ENCODE measurements at regions not wholly inside any gene's neighbourhood (a gene's known extent, or its start where the extent isn't known, plus 50 kb on each side); places are given as distances from the start of the nearest gene placed in this dataset.

DNA sequence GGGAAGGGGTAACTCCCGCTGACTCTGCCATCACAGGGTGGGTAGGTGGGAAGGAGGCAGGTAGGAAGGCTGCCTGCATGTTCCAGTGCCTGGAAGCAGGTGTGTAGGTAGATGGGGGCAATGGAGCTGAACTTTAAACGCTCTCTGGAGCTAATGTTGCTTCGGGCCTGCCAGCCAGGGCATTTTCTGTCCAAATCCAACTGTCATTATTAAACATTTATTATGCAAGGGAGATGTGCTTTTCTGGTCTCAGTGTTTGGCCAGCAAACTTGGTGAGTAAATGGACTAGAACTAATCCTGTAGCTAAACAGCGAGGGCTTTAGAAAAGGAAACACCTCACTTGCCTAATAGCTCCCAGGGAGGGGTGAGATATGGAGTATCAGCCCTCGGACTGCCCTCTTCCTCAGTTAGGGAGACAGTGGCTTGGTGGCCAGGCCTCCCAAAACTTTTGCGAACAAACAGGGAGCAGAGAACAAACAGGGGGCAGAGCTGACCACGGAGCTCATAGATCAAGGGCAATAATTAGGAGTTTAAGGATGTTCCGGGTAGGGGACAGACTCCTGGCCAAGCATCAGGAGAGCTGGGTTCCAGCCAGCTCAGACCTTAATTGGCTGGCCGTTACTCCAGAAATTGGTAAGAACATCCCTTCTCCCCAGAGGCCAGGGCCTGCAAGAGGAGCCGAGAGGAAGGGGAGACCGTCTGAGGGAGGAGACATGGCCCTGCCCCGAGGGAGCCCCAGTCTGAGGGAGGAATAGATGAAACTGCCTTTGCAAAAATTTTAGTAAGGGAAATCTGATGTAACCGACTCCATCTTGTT lies 131.1 kb downstream of the VEGFA start:
- no peak for DNase-seq (ENCODE audit: low spot score)
- H3K27ac Mint-ChIP-seq, result no peak overlapping the region
- no peak overlapping the region for H3K4me3 Mint-ChIP-seq

GRCh38 chr6:43900560-43900915 lies 130.5 kb downstream of the VEGFA start:
- Mint-ChIP-seq H3K4me3 (no peak overlapping the region), H3K9me3 (no peaks in the 10 kb centered on the region), H3K4me1 (ENCODE audit: low read depth) (no peaks in the 10 kb centered on the region), H3K36me3 (ENCODE audit: low read depth) (no peaks in the 10 kb centered on the region), H3K27me3 (ENCODE audit: insufficient read depth) (peaks cover 18% of the 10 kb centered on the region), H3K27ac (no peak overlapping the region)
- intact Hi-C loops (cut with micrococcal nuclease), result no loop called here
- DNase-seq (ENCODE audit: low spot score), result no peak

More for the DNA sequence above, 131.1 kb downstream of the VEGFA start:
- intact Hi-C loops (cut with micrococcal nuclease), result no loop called here
- Mint-ChIP-seq H3K4me1 (ENCODE audit: low read depth) (no peaks in the 10 kb centered on the region), H3K9me3 (no peaks in the 10 kb centered on the region), H3K36me3 (ENCODE audit: low read depth) (no peaks in the 10 kb centered on the region), H3K27me3 (ENCODE audit: insufficient read depth) (peaks cover 18% of the 10 kb centered on the region)

DNA sequence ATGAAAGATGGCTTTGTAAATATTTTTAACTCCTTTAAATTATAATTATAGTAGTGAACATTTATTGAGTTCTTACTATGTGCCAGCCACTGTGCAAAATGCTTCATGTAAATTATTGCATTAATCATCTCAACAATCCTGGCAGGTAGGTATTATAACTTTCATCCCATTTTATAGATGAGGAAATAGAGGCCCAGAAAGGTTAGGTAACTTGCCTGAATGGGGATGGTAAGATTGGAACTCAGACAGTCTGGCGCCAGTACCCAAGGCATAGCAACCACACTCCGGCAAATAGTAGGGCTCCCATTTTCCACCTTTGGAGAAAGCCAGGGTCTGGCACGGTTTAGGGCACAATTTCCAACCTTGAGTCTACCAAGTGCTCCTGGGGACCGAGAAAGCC lies 129.8 kb downstream of the VEGFA start:
- Mint-ChIP-seq H3K9me3 (no peaks in the 10 kb centered on the region), H3K4me3 (no peak overlapping the region), H3K27me3 (ENCODE audit: insufficient read depth) (peaks cover 16% of the 10 kb centered on the region), H3K27ac (no peak overlapping the region), H3K36me3 (ENCODE audit: low read depth) (no peaks in the 10 kb centered on the region), H3K4me1 (ENCODE audit: low read depth) (no peaks in the 10 kb centered on the region)
- no peak for DNase-seq (ENCODE audit: low spot score)
- intact Hi-C loops (cut with micrococcal nuclease), result no loop called here

GRCh38 chr6:43898358-43899131 lies 128.5 kb downstream of the VEGFA start:
- H3K9me3 Mint-ChIP-seq, result no peaks in the 10 kb centered on the region
- intact Hi-C loops (cut with micrococcal nuclease), result no loop called here
- no peaks in the 10 kb centered on the region for H3K36me3 Mint-ChIP-seq (ENCODE audit: low read depth)

DNA sequence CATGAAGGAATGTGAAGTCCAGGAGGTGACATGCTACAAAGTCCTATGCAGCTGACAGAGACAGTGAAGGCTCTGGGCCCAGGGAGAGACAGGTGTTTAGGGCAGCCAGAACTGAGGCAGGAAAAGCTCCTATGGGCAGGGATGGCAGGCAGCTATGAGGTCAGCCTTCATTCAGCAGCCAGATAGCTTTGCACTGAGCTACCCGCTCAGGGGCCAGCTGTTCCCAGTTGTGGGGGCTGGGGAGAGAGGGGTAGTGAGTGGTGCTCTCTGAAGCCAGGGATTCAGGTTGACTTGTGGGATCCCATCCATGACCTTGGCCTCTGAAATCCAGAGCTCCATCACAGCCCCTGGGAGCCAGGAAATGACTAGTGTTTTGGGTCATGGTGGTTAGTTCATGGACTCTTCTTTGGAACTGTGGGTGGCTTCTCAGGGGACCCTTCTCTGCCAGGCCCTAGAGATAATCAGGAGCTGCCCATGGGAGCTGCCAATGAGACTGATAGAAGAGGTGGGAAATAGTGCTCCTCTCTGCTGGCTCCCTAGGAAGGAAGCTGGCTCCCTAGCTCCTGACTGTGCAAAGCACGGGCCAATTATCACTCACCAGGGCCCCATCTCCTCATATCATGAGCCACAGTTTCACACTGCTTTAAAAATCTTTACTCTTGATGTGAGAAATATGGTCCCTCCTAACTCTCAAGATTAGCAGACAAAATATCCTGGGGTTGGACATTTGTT lies 127.7 kb downstream of the VEGFA start:
- Mint-ChIP-seq H3K27ac (no peak overlapping the region), H3K4me1 (ENCODE audit: low read depth) (no peaks in the 10 kb centered on the region)

More at GRCh38 chr6:43898358-43899131, 128.5 kb downstream of the VEGFA start:
- no peak for DNase-seq (ENCODE audit: low spot score)
- H3K27me3 Mint-ChIP-seq (ENCODE audit: insufficient read depth), result peaks cover 10% of the 10 kb centered on the region
- no peaks in the 10 kb centered on the region for H3K4me1 Mint-ChIP-seq (ENCODE audit: low read depth)
- H3K4me3 Mint-ChIP-seq, result no peak overlapping the region
- no peak overlapping the region for H3K27ac Mint-ChIP-seq

DNA sequence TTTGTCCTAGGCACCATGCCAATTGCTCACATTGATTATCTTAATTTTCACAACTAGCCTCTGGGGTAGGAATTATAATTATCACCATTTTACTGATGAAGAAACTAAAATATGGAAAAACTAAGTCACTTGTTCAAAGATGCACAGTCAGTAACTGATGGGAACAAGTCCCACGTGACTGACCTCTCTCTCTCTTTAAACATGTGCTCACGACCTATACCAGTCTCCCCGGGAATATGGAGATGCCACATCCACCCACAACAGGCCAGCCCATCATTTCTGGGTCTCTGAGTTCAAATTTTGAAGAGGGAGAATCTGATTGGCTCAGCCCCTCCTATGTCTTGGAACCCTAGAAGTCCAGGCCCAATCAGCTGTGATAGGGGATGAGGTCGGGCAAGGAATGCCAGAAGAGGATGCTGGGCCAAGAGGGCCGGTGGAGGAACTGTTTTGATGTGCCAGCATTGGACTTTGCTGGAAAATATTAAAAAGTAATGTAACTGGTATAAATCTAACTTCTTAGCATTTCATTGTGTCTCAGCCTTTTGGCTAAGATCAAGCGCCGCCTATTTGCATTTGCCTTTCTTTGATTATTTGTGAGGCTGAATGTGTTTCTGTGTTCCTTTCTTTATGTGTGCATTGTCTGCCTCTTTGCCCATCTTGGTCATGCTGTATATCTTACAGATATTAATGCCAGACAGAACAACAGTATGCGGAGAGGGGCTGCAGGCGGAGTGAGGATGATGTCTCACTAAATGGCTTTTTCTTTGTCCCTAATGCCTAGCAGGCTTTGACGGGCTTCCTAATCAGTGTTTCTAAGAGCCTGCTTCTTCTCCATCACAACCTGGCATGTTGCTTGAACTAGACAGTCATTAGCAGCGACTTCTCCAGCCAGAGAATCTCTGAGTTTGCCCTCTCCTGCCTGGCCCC lies 126.6 kb downstream of the VEGFA start:
- Mint-ChIP-seq H3K27ac (no peak overlapping the region), H3K27me3 (ENCODE audit: insufficient read depth) (peaks cover 18% of the 10 kb centered on the region), H3K9me3 (no peaks in the 10 kb centered on the region), H3K36me3 (ENCODE audit: low read depth) (no peaks in the 10 kb centered on the region), H3K4me1 (ENCODE audit: low read depth) (no peaks in the 10 kb centered on the region), H3K4me3 (no peak overlapping the region)
- no peak for DNase-seq (ENCODE audit: low spot score)
- intact Hi-C loops (cut with micrococcal nuclease), result no loop called here

More for the DNA sequence above, 127.7 kb downstream of the VEGFA start:
- H3K4me3 Mint-ChIP-seq, result no peak overlapping the region
- peaks cover 14% of the 10 kb centered on the region for H3K27me3 Mint-ChIP-seq (ENCODE audit: insufficient read depth)
- no peaks in the 10 kb centered on the region for H3K9me3 Mint-ChIP-seq
- DNase-seq (ENCODE audit: low spot score), result no peak
- intact Hi-C loops (cut with micrococcal nuclease), result no loop called here
- H3K36me3 Mint-ChIP-seq (ENCODE audit: low read depth), result no peaks in the 10 kb centered on the region

DNA sequence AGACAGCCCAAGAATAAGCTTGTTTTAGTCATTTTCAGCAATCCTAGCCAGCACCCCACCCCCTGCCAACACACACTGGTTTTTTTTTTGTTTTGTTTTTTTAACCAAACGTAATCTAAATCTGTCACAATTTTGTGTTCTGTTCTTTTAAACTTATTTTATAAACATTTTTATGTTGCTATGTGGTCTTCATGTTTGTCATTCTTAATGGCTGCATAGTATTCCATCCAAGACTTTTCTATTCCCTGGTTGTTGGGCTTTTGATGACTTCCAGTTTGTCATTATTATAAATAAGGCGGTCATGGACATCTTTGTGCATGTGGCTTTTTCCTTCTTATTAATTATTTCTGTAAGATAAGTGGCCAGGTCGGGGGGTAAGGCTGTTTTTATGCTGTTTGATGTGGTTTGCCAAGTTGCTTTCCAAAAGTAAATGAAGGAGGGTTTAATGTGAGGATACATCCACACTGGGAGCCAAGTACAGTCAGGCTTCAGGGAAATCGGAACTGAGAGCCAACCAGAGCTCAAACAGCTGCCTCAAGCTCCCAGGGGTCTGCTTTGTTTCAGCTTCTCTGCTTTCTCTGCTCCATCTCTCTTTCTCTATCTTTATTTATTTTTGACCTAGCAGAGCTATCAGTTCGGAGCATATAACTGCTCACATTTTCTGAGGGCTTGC lies 125.8 kb downstream of the VEGFA start:
- Mint-ChIP-seq H3K4me1 (ENCODE audit: low read depth) (no peaks in the 10 kb centered on the region), H3K36me3 (ENCODE audit: low read depth) (no peaks in the 10 kb centered on the region), H3K4me3 (no peak overlapping the region), H3K27ac (no peak overlapping the region), H3K27me3 (ENCODE audit: insufficient read depth) (peaks cover 23% of the 10 kb centered on the region), H3K9me3 (no peaks in the 10 kb centered on the region)
- DNase-seq (ENCODE audit: low spot score), result no peak
- intact Hi-C loops (cut with micrococcal nuclease), result no loop called here

DNA sequence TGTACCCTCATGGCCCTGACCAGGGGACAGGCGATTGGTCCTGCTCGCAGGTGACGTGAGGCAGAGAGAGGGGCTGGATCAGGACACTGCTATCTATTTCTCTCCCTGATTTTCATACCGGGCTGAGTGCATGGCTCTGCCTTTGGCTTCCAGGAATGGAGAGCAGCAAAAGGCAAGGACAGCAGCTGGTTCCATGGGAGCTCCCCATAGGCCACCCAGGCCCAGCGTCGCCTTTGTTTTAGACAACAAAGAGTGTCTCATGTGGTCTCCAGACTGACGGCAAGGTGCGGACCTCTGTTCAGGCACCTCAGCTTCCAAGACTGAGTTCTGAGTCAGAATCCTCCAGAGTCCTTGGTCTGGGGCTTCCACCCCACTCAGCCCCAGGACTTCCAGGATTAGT lies 123.1 kb downstream of the VEGFA start:
- Mint-ChIP-seq H3K4me3 (no peak overlapping the region), H3K27me3 (ENCODE audit: insufficient read depth) (peaks cover 29% of the 10 kb centered on the region), H3K36me3 (ENCODE audit: low read depth) (no peaks in the 10 kb centered on the region), H3K9me3 (no peaks in the 10 kb centered on the region), H3K27ac (no peak overlapping the region), H3K4me1 (ENCODE audit: low read depth) (no peaks in the 10 kb centered on the region)
- no peak for DNase-seq (ENCODE audit: low spot score)
- intact Hi-C loops (cut with micrococcal nuclease), result no loop called here

GRCh38 chr6:43891072-43891870 lies 121.3 kb downstream of the VEGFA start:
- no peaks in the 10 kb centered on the region for H3K4me1 Mint-ChIP-seq (ENCODE audit: low read depth)
- H3K9me3 Mint-ChIP-seq, result no peaks in the 10 kb centered on the region
- no peak for DNase-seq (ENCODE audit: low spot score)
- peaks cover 27% of the 10 kb centered on the region for H3K27me3 Mint-ChIP-seq (ENCODE audit: insufficient read depth)
- H3K27ac Mint-ChIP-seq, result no peak overlapping the region
- no peak overlapping the region for H3K4me3 Mint-ChIP-seq
- intact Hi-C loops (cut with micrococcal nuclease), result no loop called here
- H3K36me3 Mint-ChIP-seq (ENCODE audit: low read depth), result no peaks in the 10 kb centered on the region

- H3K4me3 Mint-ChIP-seq, result no peak overlapping the region
- intact Hi-C loops (cut with micrococcal nuclease), result no loop called here
- H3K9me3 Mint-ChIP-seq, result no peaks in the 10 kb centered on the region
- no peaks in the 10 kb centered on the region for H3K4me1 Mint-ChIP-seq (ENCODE audit: low read depth)
- H3K27ac Mint-ChIP-seq, result no peak overlapping the region
- peaks cover 27% of the 10 kb centered on the region for H3K27me3 Mint-ChIP-seq (ENCODE audit: insufficient read depth)
- H3K36me3 Mint-ChIP-seq (ENCODE audit: low read depth), result no peaks in the 10 kb centered on the region
- DNase-seq (ENCODE audit: low spot score), result no peak
Measured at GRCh38 chr6:43890197-43891062, 120.4 kb downstream of the VEGFA start.

All from activated T-helper 1 cell treated with anti-CD3 and anti-CD28 coated beads, Interleukin-12 subunit alpha, Interleukin-12 subunit beta, Interleukin-2, Interleukin-4 antibody, amounts not matched to agents 30 ng/mL and 10 ng/mL and 1 ng/mL, durations not matched to agents 14 hours and 24 hours and 36 hours (primary cell).